ENCODE measurements at regions not wholly inside any gene's neighbourhood (a gene's known extent, or its start where the extent isn't known, plus 50 kb on each side); places are given as distances from the start of the nearest gene placed in this dataset.

DNA sequence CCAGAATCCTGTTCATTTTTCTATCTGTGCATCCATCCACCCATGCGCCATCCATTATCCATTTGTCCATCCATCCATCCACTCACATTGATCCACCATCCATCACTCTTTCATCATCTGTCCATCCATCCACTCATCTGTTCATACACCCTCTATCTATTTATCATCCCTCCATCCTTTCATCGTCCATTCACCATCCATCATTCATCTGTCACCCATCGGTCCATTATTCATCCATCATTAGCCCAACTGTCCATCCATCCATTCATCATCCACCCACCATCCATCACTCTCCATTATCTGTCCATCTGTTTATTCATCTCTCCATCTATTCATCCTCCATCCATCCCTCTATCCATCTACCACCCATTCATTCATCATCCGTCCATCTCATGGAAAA is 125.7 kb upstream of the TMPRSS2 start:
- DNase-seq (ENCODE audit: low read depth in 2 of 3, low spot score in 2 of 3) = no peak

GRCh38 chr21:41632748-41633475 is 125.0 kb upstream of the TMPRSS2 start:
- no peak for DNase-seq (ENCODE audit: low read depth in 2 of 3, low spot score in 2 of 3)

DNA sequence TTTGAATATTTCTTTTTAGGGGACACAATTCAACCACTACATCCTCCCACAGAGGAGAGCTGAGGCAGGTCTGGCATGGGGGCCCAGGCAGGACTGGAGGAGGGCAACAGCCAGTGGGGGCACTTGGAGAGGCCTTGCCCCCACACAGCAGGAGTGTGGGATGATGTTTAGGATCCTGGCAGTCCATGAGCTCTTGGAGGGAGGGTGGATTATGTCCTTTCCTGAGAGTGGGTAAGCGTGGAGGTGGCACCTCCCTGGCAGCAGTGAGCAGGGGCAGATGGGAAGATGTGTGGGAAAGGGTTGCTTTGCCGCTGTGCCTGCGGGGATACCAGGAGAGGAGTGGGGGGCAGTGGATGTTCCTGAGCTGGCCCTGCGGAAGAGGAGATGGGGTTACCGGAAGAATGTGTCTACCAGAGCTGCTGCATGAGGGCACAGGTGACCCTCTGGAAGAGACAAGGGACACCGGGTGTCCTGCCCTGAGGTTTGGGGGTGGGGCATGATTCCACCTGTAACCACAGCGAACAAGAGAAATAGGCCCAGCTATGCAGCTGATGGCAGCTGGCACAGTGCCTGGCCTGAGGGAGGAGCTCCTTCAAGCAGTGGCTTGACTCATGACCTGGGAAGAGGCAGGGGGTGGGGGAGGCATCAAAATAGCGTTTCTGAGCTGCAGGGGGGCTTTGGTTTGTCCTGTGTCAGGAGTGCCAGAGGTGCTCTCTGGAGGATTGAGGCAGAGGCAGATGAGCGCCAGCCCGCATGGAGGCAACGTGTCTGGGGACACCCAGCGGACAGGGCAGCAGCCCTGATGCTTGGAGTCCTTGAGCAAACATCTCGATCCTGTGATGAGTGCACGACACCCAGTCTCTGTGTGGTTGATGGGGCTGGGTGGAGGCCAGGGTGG is 123.9 kb upstream of the TMPRSS2 start:
- DNase-seq (ENCODE audit: low read depth in 2 of 3, low spot score in 2 of 3) = no peak

DNA sequence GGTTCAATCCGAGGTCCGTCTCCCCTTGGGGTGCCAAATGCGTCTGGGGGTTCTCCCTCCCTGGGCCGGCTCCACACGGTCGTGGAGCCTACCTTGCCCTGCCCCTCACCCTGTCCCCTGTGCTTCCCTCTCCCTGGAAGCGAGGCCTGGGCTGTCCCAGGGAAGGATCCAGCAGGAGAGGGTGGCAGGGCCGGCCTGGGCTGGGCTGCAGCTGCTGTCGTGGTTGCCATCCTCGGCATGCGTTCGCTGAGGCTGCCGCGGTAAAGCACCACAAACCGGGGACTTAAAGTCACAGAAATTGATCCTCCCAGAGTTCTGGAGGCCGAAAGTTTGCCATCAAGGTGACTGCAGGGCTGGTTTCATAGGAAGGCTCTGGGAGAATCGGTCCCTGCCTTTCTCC is 123.0 kb upstream of the TMPRSS2 start:
- DNase-seq (ENCODE audit: low read depth in 2 of 3, low spot score in 2 of 3) = no peak

- no peak for DNase-seq (ENCODE audit: low read depth in 2 of 3, low spot score in 2 of 3)
These were observed 122.3 kb upstream of the TMPRSS2 start for GRCh38 chr21:41630249-41630648.

DNA sequence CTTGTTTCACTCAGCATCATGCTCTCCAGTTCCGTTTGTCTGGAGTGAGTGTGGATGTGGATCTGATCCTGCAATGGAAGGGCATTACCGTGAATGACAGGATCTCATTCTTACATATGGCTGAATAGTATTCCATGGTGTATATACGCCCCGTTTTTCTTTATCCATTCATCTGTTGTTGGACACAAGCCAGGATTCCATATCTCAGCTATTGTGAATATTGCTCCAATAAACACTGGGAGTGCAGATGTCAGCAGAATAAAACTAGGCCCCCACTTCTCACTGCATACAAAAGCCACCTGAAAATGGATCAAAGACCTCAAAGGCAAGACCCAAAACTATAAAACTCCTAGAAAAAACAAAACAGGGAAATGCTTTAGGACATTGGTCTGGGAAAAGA is 120.3 kb upstream of the TMPRSS2 start:
- DNase-seq (ENCODE audit: low read depth in 2 of 3, low spot score in 2 of 3) = no peak

DNA sequence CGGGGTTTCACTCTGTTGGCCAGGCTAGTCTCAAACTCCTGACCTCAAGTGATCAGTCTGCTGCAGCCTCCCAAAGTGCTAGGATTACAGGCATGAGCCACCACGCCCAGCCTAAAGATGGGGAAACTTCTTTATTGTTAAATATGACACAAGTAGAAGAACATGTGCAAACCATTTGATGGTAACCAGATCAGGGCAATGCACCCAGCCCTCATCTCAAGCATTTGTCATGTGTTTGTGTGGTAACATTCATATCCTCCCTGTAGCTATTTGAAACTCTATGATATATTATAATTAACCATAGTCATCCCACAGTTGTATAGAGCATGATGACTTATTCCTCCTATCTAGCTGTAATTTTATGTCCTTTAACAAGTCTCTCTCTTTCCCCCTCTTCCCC is 119.5 kb upstream of the TMPRSS2 start:
- no peak for DNase-seq (ENCODE audit: low read depth in 2 of 3, low spot score in 2 of 3)

- no peak for DNase-seq (ENCODE audit: low read depth in 2 of 3, low spot score in 2 of 3)
These were observed 118.1 kb upstream of the TMPRSS2 start for GRCh38 chr21:41626021-41626420.

DNA sequence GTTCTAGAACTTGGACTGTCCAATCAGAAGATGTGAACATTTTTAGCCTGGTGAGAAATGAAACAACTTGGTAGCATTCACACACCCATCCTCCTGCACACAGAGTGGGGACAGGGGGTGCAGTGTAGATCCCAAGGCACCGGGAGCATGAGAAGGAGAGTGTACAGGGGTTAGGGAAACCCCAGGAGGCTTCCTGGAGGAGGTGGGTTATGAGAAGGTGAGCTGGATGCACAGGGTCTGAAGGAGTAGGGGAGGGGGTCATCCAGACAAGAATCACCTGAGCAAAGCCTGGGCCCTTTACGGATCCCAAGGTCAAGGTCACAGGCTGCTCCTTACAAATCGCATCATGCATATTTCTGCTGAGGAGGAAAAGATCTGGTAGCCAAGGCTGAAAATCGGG is 117.5 kb upstream of the TMPRSS2 start:
- DNase-seq (ENCODE audit: low read depth in 2 of 3, low spot score in 2 of 3) = no peak

DNA sequence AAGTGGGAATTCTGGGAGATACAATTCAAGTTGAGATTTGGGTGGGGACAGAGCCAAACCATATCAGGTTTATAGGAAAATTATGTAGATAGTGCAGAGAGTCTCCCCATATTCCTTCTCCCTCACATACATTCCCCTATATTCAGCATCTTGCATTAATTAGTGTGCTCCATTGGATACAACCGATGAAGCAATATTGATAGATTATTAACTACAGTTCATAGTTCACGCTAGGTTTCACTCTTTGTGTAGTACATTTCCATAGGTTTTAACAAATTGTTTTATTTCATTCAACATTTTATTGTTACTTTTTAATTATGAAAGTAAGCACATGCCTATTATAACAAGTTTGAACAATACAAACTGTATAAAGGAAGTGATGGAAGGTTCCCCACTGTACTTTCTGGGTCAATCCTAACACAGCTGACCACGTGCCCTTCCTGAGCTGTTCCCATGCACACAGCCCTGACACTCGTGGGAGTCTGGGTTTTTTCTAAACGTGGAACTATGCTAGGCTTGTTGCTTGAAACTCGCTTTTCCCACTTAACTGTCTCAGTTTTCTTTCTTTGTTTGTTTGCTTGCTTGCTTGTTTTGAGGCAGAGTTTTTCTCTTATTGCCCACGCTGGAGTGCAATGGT is 116.8 kb upstream of the TMPRSS2 start:
- DNase-seq (ENCODE audit: low read depth in 2 of 3, low spot score in 2 of 3) = no peak

GRCh38 chr21:41623945-41624344 is 116.0 kb upstream of the TMPRSS2 start:
- no peak for DNase-seq (ENCODE audit: low read depth in 2 of 3, low spot score in 2 of 3)

DNA sequence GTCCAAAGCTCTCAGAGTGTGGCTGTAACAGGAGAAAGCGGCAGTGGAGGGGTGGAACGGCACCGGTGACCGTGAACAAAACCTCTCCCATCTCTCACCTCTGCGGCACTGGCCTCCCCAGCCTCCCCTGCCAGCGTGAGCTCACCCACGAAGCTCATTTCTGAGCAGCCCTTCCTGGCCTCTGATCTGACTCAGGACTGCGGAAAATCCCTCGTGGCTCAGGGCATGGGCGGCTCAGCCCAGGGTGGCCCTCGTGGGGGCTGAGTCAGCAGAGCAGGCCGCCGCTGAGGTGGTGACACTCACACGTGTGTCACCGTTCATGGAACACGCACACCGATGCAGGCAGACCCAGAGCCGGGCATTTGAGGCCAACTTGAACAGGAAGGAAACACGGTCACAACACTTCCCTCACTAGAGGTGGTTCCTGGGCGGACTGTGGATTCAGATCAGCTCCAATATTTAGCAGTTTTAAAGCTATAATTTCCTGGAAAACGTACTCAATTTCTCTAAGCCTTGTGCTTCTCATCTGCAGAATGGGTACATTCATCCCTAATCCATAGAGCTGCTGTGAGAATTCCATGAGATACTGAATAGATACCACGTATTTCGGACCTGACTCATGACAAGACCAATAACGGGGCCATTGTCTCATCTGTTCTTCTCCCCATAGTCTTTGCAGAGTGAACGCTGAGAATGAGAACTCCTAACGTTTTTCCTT is 115.0 kb upstream of the TMPRSS2 start:
- DNase-seq (ENCODE audit: low read depth in 2 of 3, low spot score in 2 of 3) = peak in 2 of 3 donors; percentile 21 to 42

DNA sequence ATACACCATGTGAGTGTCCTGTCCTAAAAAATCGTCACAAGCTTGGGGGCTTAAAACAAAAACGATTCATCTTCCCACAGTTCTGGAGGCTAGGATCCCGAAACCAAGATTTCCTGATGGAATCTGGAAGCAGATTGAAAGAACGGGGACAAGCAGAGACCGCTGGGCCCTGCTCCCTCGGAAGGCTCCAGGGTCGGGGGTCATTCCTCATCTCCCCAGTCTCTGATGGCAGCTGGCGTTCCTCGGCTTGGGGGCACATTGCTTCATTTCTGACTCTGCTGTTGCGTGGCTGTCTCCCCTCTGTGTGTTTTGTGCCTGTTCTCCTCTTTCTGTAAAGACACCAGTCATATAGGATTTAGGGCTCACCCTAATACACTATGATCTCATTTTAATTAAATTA is 114.2 kb upstream of the TMPRSS2 start:
- no peak for DNase-seq (ENCODE audit: low read depth in 2 of 3, low spot score in 2 of 3)

GRCh38 chr21:41621513-41621912 is 113.6 kb upstream of the TMPRSS2 start:
- DNase-seq (ENCODE audit: low read depth in 2 of 3, low spot score in 2 of 3) = no peak

DNA sequence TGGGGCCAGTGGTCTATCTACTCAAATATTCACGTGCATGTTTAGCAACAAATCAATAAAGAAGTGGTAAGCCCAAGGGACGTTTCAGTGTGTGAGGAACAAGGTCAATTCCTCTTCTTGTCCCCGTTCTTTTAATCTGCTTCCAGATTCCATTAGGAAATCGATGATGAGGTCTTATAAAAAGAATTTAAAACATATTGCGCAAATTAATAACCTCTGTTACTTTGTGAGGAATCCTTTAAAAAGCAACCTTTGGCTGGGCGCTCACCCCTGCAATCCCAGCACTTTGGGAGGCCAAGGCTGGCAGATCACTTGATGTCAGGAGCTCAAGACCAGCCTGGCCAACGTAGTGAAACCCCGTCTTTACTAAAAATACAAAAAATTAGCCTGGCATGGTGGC is 113.0 kb upstream of the TMPRSS2 start:
- no peak for DNase-seq (ENCODE audit: low read depth in 2 of 3, low spot score in 2 of 3)

- DNase-seq (ENCODE audit: low read depth in 2 of 3, low spot score in 2 of 3) = no peak
These were observed 112.6 kb upstream of the TMPRSS2 start for GRCh38 chr21:41620541-41620940.

DNA sequence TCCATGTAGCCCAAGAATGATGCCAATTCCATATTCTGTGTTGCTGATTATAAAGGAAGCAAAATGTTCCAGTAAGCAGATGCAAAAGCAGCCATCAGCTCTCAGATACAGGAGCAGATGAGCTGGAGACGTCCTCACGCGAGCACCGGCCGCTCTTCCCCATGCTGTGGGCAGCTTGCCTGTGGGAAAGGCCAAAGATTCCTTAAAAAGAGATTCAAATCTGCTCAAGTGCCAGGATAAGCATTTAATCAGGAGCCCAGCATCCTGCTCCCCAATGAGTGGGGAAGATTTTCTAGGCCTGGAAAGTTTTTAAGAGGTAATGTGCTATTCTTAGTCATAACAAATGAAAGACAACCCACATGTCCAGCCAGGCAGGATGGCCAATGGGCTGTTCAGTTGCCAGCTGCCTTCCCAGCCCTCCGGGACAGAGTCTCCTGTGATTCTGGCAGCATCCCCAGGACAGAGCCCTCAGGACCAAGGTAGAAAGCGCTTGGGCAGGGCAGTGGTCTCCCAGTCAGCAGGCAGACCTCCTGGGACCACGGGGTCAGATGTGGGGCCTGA is 108.2 kb upstream of the TMPRSS2 start:
- DNase-seq (ENCODE audit: low read depth in 2 of 3, low spot score in 2 of 3) = no peak

GRCh38 chr21:41615613-41616012 is 107.7 kb upstream of the TMPRSS2 start:
- no peak for DNase-seq (ENCODE audit: low read depth in 2 of 3, low spot score in 2 of 3)

DNA sequence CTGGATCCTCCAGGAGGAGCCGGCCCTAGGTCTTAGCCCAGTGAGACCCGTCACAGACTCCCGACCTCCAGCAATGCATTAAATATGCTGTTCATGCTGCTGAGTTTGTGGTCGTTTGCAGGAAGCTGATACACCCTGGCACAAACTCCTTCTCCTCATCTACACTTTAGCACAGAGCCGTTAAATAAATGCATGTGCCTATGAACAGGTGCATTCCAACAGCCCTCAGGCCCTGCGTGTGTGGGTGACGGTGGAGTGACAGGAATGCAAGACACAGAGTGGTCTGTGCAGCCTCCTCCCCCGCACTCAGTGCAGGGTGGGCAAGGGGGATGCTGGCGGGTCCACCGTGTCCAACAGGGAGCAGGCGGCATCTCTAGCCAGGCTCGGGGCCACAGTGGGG is 106.6 kb upstream of the TMPRSS2 start:
- no peak for DNase-seq (ENCODE audit: low read depth in 2 of 3, low spot score in 2 of 3)

DNA sequence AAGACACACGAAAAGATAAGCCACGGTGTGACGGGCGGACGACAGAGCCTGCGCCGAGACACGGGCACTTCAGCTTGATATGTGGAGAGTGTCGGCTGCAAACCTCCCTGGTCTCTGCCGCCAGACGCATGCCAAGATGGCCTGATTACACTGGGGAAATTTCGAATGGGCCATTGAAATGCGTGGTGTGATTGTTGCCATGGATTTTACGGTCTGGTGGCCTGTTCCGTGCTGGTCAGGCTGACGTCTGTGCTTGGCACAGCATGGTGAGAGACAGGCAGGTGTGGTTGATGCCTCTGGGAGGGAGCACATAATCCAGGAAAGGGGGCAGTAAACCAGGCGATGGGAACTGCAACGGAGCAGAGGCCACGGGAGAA is 105.6 kb upstream of the TMPRSS2 start:
- DNase-seq (ENCODE audit: low read depth in 2 of 3, low spot score in 2 of 3) = no peak
